PFSK-1 (cell line): ENCODE measurements at regions not wholly inside any gene's neighbourhood (a gene's known extent, or its start where the extent isn't known, plus 50 kb on each side); places are given as distances from the start of the nearest gene placed in this dataset.

Experiments
- FOXP2 ChIP-seq: optimal IDR thresholded peaks from 2 replicates; pipeline ENCODE3; 2011; ENCODE audit warnings: borderline replicate concordance, control low read depth, inconsistent platforms; ENCODE audit not compliant: insufficient read depth; ENCODE audit errors: extremely low read length, extremely low read depth
- POLR2AphosphoS5 ChIP-seq: IDR thresholded peaks from 2 replicates; pipeline ENCODE4 v1.6.1; 2012; ENCODE audit warnings: low read depth, mild to moderate bottlenecking, control low read depth, low read length, moderate library complexity
- REST ChIP-seq, 2 experiments: IDR thresholded peaks; 2 replicates each; pipeline versions ENCODE4 v1.6.1 to v1.8.0; 2011 to 2012; ENCODE audit warnings: low read depth in 2 of 2, low read length in 2 of 2, control low read depth in 1 of 2, inconsistent platforms in 1 of 2, mild to moderate bottlenecking in 1 of 2, moderate library complexity in 1 of 2; ENCODE audit not compliant: insufficient read depth in 1 of 2
- SIN3A ChIP-seq: IDR thresholded peaks from 2 replicates; pipeline ENCODE4 v1.6.1; 2012; ENCODE audit warnings: mild to moderate bottlenecking, low read length, moderate library complexity, borderline replicate concordance; ENCODE audit not compliant: insufficient read depth
- TAF1 ChIP-seq: IDR thresholded peaks from 2 replicates; pipeline ENCODE4 v1.6.1; 2012; ENCODE audit warnings: low read length, control low read depth, borderline replicate concordance; ENCODE audit not compliant: insufficient read depth

GRCh38 chr20:63093966-63094766, 87.4 kb upstream of the BHLHE23 start:
- TF ChIP-seq FOXP2 (no peak), REST (IDR thresholded peaks at IDR 0.05; ENCODE audit: insufficient read depth in 1 of 2, low read depth in 2 of 2, low read length in 2 of 2) (no peak), TAF1 (no peak), POLR2AphosphoS5 (no peak), SIN3A (no peak)

GRCh38 chr20:63092660-63093215, 86.0 kb upstream of the BHLHE23 start:
- no peak for TF ChIP-seq POLR2AphosphoS5
- TF ChIP-seq TAF1, result no peak
- TF ChIP-seq REST (IDR thresholded peaks at IDR 0.05; ENCODE audit: insufficient read depth in 1 of 2, low read depth in 2 of 2, low read length in 2 of 2), result no peak
- no peak for TF ChIP-seq SIN3A
- no peak for TF ChIP-seq FOXP2

- TF ChIP-seq FOXP2 (no peak), SIN3A (no peak), REST (IDR thresholded peaks at IDR 0.05; ENCODE audit: insufficient read depth in 1 of 2, low read depth in 2 of 2, low read length in 2 of 2) (no peak), POLR2AphosphoS5 (no peak), TAF1 (no peak)
Observed at GRCh38 chr20:63091901-63092659, 85.3 kb upstream of the BHLHE23 start.

- no peak for TF ChIP-seq REST (IDR thresholded peaks at IDR 0.05; ENCODE audit: insufficient read depth in 1 of 2, low read depth in 2 of 2, low read length in 2 of 2)
- TF ChIP-seq POLR2AphosphoS5, result no peak
- TF ChIP-seq TAF1, result no peak
- no peak for TF ChIP-seq SIN3A
- no peak for TF ChIP-seq FOXP2
Observed at GRCh38 chr20:63090682-63091571, 84.2 kb upstream of the BHLHE23 start.
